HepG2 (cell line): ENCODE measurements at regions not wholly inside any gene's neighbourhood (a gene's known extent, or its start where the extent isn't known, plus 50 kb on each side); places are given as distances from the start of the nearest gene placed in this dataset.

Experiments used
- CBFB ChIP-seq: sonication (generic); formaldehyde crosslinking; IDR thresholded peaks from 2 replicates; pipeline ENCODE4 v1.4.0; 2020; ENCODE audit warnings: missing genetic modification reagents
- CEBPZ ChIP-seq: IDR thresholded peaks from 2 replicates; pipeline ENCODE4 v1.6.1; 2012; ENCODE audit warnings: low read length, improper control_type of control experiment
- HNF4G ChIP-seq, 2 experiments: sonication (generic) in 1 of 2; formaldehyde crosslinking in 1 of 2; IDR thresholded peaks; 2 replicates each; pipeline versions ENCODE4 v1.4.0 to v1.6.1; 2011 to 2020; ENCODE audit warnings: borderline replicate concordance in 2 of 2, low read depth in 2 of 2, mild to moderate bottlenecking in 2 of 2, low read length in 1 of 2, missing genetic modification reagents in 1 of 2, moderate library complexity in 1 of 2
- JUNB ChIP-seq: sonication (generic); formaldehyde crosslinking; IDR thresholded peaks from 2 replicates; pipeline ENCODE4 v1.8.0; 2022; ENCODE audit warnings: missing genetic modification reagents, mild to moderate bottlenecking, borderline replicate concordance
- MED1 ChIP-seq: sonication (generic); formaldehyde crosslinking; IDR thresholded peaks from 2 replicates; pipeline ENCODE4 v1.4.0; 2020; ENCODE audit warnings: missing genetic modification reagents
- NR2F1 ChIP-seq, 2 experiments: fragments of 450-650 bp in 1 of 2; formaldehyde crosslinking in 1 of 2; IDR thresholded peaks; 2 replicates each; pipeline versions ENCODE4 v1.5.0 to v1.6.1; 2016 to 2020; ENCODE audit warnings: mild to moderate bottlenecking in 1 of 2, missing compliant biosample characterization in 1 of 2, missing genetic modification reagents in 1 of 2, moderate library complexity in 1 of 2
- PAWR ChIP-seq: sonication (generic); formaldehyde crosslinking; IDR thresholded peaks from 2 replicates; pipeline ENCODE4 v1.4.0; 2020; ENCODE audit warnings: missing genetic modification reagents, mild to moderate bottlenecking, borderline replicate concordance
- PAX8 ChIP-seq: sonication (generic); formaldehyde crosslinking; IDR thresholded peaks from 2 replicates; pipeline ENCODE4 v1.8.0; 2022; ENCODE audit warnings: mild to moderate bottlenecking, missing genetic modification reagents, borderline replicate concordance
- POLR2AphosphoS2 ChIP-seq: IDR thresholded peaks from 2 replicates; pipeline ENCODE4 v1.6.1; 2011; ENCODE audit warnings: low read depth, low read length, improper control_type of control experiment
- TGIF2 ChIP-seq: IDR thresholded peaks from 2 replicates; pipeline ENCODE4 v1.6.1; 2016; ENCODE audit warnings: control low read depth, missing compliant biosample characterization
- YY1 ChIP-seq: IDR thresholded peaks from 2 replicates; pipeline ENCODE4 v1.6.1; 2011; ENCODE audit warnings: low read length, low read depth, moderate library complexity, mild to moderate bottlenecking; ENCODE audit not compliant: insufficient read depth, insufficient replicate concordance
- ZKSCAN5 ChIP-seq: sonication (generic); formaldehyde crosslinking; IDR thresholded peaks from 2 replicates; pipeline ENCODE4 v1.5.1; 2020; ENCODE audit warnings: mild to moderate bottlenecking, missing genetic modification reagents
- ZNF121 ChIP-seq: sonication (generic); formaldehyde crosslinking; IDR thresholded peaks from 2 replicates; pipeline ENCODE4 v1.5.0; 2020; ENCODE audit warnings: mild to moderate bottlenecking, missing genetic modification reagents
- ZNF513 ChIP-seq: sonication (generic); formaldehyde crosslinking; conservative IDR thresholded peaks from 2 replicates; pipeline ENCODE4 v1.5.0; 2020; ENCODE audit warnings: missing genetic modification reagents
- ZNF549 ChIP-seq: sonication (generic); formaldehyde crosslinking; IDR thresholded peaks from 2 replicates; pipeline ENCODE4 v1.5.0; 2020; ENCODE audit warnings: missing genetic modification reagents
- ZNF570 ChIP-seq: sonication (generic); formaldehyde crosslinking; IDR thresholded peaks from 2 replicates; pipeline ENCODE4 v1.4.0; 2020; ENCODE audit warnings: mild to moderate bottlenecking, missing genetic modification reagents, borderline replicate concordance
- ZNF589 ChIP-seq: sonication (generic); formaldehyde crosslinking; conservative IDR thresholded peaks from 2 replicates; pipeline ENCODE4 v1.8.0; 2022; ENCODE audit warnings: mild to moderate bottlenecking, moderate library complexity, missing genetic modification reagents
- ZNF660 ChIP-seq: sonication (generic); formaldehyde crosslinking; IDR thresholded peaks from 2 replicates; pipeline ENCODE4 v1.5.1; 2020; ENCODE audit warnings: mild to moderate bottlenecking, low read depth, missing genetic modification reagents, borderline replicate concordance
- ZNF879 ChIP-seq: sonication (generic); formaldehyde crosslinking; IDR thresholded peaks from 2 replicates; pipeline ENCODE4 v1.8.1; 2023; ENCODE audit warnings: missing genetic modification reagents
- TF ChIP-seq, protein P1 (sequence below): sonication (generic); formaldehyde crosslinking; IDR thresholded peaks from 2 replicates; pipeline ENCODE4 v1.8.0; 2022; ENCODE audit warnings: low read depth, missing genetic modification reagents
- TF ChIP-seq, protein P2 (sequence below): sonication (generic); formaldehyde crosslinking; IDR thresholded peaks from 2 replicates; pipeline ENCODE4 v1.4.0; 2020; ENCODE audit warnings: missing genetic modification reagents

DNA sequence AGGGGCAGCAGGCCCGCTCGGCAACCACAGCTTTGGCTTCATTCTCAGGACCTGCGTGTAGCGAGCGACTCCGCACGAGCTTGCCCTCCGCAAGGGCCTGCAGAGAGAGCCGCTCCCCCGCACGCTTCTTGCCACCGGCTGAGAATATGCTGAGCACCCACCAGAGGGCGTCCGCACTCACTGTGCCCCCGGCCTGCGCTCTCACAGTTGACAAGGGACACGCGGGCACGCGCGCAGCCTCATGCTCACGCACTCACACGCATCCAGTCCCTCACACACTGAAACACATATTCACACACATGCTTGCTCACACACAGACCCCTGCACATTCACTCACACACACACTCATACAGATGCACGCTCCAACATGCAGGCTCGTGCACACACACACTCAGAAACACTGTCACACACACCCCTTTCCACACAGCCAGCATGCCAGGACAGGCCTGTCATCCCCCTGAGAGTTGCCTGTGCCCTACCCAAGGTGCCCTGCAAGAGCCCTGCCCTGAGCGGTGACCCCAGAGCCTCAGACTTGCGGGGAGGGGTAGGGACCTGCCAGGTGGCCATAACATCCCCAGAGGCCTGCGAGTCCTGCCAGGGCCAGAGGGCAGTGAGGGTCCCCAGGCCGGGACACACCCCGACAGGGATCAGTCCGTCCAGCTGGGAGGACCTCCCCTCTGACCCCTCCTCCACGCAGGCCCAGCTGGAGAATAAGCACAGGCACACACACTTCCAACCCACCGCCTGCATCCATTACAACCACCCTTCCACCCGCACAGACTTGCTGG lies 174.1 kb downstream of the BMP7 start (continued):
- TF ChIP-seq ZNF513 (CRISPR knock-in tag): no peak
- TF ChIP-seq ZNF589 (CRISPR knock-in tag): no peak
- TF ChIP-seq, protein P1, sequence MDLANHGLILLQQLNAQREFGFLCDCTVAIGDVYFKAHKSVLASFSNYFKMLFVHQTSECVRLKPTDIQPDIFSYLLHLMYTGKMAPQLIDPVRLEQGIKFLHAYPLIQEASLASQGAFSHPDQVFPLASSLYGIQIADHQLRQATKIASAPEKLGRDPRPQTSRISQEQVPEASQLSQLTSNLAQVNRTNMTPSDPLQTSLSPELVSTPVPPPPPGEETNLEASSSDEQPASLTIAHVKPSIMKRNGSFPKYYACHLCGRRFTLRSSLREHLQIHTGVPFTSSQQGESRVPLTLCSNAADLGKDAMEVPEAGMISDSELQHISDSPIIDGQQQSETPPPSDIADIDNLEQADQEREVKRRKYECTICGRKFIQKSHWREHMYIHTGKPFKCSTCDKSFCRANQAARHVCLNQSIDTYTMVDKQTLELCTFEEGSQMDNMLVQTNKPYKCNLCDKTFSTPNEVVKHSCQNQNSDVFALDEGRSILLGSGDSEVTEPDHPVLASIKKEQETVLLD (CRISPR knock-in tag): 0 out of 2 replicates have a peak, but pooled peaks have one; percentile 8
- TF ChIP-seq YY1: peak; percentile 30
- TF ChIP-seq ZNF549 (CRISPR knock-in tag): no peak
- TF ChIP-seq POLR2AphosphoS2: no peak
- TF ChIP-seq ZKSCAN5 (CRISPR knock-in tag): no peak
- TF ChIP-seq, protein P2, sequence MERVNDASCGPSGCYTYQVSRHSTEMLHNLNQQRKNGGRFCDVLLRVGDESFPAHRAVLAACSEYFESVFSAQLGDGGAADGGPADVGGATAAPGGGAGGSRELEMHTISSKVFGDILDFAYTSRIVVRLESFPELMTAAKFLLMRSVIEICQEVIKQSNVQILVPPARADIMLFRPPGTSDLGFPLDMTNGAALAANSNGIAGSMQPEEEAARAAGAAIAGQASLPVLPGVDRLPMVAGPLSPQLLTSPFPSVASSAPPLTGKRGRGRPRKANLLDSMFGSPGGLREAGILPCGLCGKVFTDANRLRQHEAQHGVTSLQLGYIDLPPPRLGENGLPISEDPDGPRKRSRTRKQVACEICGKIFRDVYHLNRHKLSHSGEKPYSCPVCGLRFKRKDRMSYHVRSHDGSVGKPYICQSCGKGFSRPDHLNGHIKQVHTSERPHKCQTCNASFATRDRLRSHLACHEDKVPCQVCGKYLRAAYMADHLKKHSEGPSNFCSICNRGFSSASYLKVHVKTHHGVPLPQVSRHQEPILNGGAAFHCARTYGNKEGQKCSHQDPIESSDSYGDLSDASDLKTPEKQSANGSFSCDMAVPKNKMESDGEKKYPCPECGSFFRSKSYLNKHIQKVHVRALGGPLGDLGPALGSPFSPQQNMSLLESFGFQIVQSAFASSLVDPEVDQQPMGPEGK (CRISPR knock-in tag): peak; percentile 66
- TF ChIP-seq ZNF570 (CRISPR knock-in tag): no peak
- TF ChIP-seq ZNF121: no peak
- TF ChIP-seq TGIF2 (CRISPR knock-in tag): peak; percentile 47; the same call in 1 of the 2 replicates
- TF ChIP-seq CBFB (CRISPR knock-in tag): 0 out of 2 replicates have a peak, but pooled peaks have one; percentile 43
- TF ChIP-seq PAWR (CRISPR knock-in tag): no peak
- TF ChIP-seq MED1: peak; percentile 42; the same call in 1 of the 2 replicates
- TF ChIP-seq ZNF879 (CRISPR knock-in tag): no peak
- no peak for TF ChIP-seq JUNB (CRISPR knock-in tag)
- no peak for TF ChIP-seq NR2F1 (CRISPR knock-in tag; IDR thresholded peaks at IDR 0.05)
- no peak for TF ChIP-seq PAX8 (CRISPR knock-in tag)
- no peak for TF ChIP-seq CEBPZ
- TF ChIP-seq ZNF660: no peak
- no peak for TF ChIP-seq HNF4G (IDR thresholded peaks at IDR 0.05; ENCODE audit: borderline replicate concordance, low read depth, low read length)
- TF ChIP-seq HNF4G (CRISPR knock-in tag; IDR thresholded peaks at IDR 0.05; ENCODE audit: borderline replicate concordance, low read depth): no peak
